GM19099 (cell line): ENCODE measurements at regions not wholly inside any gene's neighbourhood (a gene's known extent, or its start where the extent isn't known, plus 50 kb on each side); places are given as distances from the start of the nearest gene placed in this dataset.

Source experiments
- POLR2A ChIP-seq: IDR thresholded peaks from 3 replicates; pipeline ENCODE4 v1.6.1; 2011; ENCODE audit warnings: low read depth; ENCODE audit not compliant: insufficient read length; ENCODE audit errors: extremely low read depth

- TF ChIP-seq POLR2A, result no peak
These were observed 2283.7 kb downstream of the NCAM2 start for GRCh38 chr21:23281917-23282316.

GRCh38 chr21:23249760-23250159, 2251.6 kb downstream of the NCAM2 start:
- no peak for TF ChIP-seq POLR2A

DNA sequence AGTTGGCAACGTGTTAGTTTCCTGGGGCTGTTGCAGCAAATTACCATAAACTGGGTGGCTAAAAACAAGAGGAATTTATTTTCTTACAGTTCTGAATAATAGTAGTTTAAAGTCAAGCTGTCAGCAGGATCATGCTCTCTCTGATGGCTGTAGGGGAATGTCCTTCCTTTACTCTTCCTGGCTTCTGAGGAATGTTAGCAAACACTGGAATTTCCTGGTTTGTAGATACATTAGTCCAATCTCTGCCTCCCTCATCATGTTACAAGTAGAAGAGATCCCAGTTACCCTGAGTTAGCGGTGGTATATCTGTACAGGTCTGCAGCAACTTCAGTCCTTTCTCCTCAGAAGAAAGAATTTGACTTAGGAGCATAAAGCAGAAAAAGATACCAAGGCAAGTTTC, 2249.1 kb downstream of the NCAM2 start:
- TF ChIP-seq POLR2A, result no peak

GRCh38 chr21:23245255-23245654, 2247.0 kb downstream of the NCAM2 start:
- no peak for TF ChIP-seq POLR2A

- TF ChIP-seq POLR2A, result no peak
These were observed 2225.7 kb downstream of the NCAM2 start for GRCh38 chr21:23223882-23224281.

DNA sequence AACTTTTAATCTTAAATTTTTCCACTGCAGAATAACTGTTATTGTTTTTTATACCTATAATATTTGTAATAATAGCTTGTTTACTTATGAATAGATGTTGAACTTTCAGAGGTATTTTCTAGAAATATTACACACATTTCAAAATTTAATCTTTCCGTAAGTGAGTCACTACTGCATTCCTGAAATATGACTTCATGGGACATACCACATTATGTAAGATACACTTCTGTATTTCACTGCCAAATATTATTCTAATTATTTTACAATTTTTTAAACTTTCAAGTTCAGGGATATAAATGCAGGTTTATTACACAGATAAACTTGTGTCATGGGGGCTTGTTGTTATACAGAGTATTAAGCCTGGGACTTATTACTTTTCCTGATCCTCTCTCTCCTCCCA, 2220.5 kb downstream of the NCAM2 start:
- no peak for TF ChIP-seq POLR2A

- TF ChIP-seq POLR2A, result no peak
These were observed 2219.4 kb downstream of the NCAM2 start for GRCh38 chr21:23217597-23217996.

DNA sequence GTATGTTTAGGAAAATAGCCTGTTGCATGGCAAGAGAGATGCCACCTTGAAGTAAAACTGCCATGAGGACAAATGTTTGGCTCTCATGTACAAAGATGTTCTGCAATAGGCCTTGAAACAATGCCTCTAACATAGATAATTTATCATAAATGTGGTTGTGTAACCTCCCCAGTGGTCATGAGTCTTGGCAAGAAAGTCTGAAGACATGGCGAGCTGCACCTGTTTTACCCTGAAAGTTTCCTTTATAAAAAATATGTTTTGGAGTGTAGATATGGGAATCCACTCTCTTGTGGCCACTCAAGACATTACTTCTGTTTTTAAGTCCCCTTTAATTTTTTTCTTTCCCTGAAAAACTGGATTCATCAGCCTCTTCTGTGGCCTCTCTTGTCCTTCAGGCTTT, 2217.1 kb downstream of the NCAM2 start:
- TF ChIP-seq POLR2A, result no peak
